Astrocyte of the cerebellum (primary cell): ENCODE measurements at regions not wholly inside any gene's neighbourhood (a gene's known extent, or its start where the extent isn't known, plus 50 kb on each side); places are given as distances from the start of the nearest gene placed in this dataset.
"Not testable (repeated sequence)": the region's sequence is repeated elsewhere in the genome, so short reads cannot be mapped to it uniquely, and the experiment has no call there.

Source experiments
- DNase-seq: peaks from one replicate; pipeline ENCODE4 v3.0.0-alpha.2; 2011; ENCODE audit warnings: low read depth
- H3K4me3 ChIP-seq: 2 replicates; pipeline ENCODE4 v1.5.1; 2011; ENCODE audit warnings: mild to moderate bottlenecking, low read depth, low read length, moderate library complexity
- CTCF ChIP-seq: IDR thresholded peaks from 2 replicates; pipeline ENCODE4 v1.5.1; 2012; ENCODE audit warnings: low read length, low read depth, moderate library complexity, mild to moderate bottlenecking; ENCODE audit errors: missing control alignments
- in situ Hi-C: cut with HindIII; loops from 2 replicates; pipeline ENCODE4 v1.10.0; 2017; ENCODE audit warnings: low sequenced_read_pairs

- in situ Hi-C loops: no loop called here
- DNase-seq: no peak
- no peak for TF ChIP-seq CTCF
- no peak overlapping the region for H3K4me3 ChIP-seq
Measured at GRCh38 chr22:22161924-22162851, 82.4 kb upstream of the VPREB1 start.

GRCh38 chr22:22160768-22161167 lies 83.8 kb upstream of the VPREB1 start:
- H3K4me3 ChIP-seq, in situ Hi-C loops, DNase-seq: not testable (repeated sequence)

GRCh38 chr22:22159384-22159783 lies 85.2 kb upstream of the VPREB1 start:
- no peak for TF ChIP-seq CTCF
- in situ Hi-C loops: no loop called here
- no peak overlapping the region for H3K4me3 ChIP-seq
- no peak for DNase-seq

- H3K4me3 ChIP-seq: no peak overlapping the region
- in situ Hi-C loops: no loop called here
- no peak for DNase-seq
- no peak for TF ChIP-seq CTCF
Measured at GRCh38 chr22:22158965-22159364, 85.6 kb upstream of the VPREB1 start.

GRCh38 chr22:22158207-22158816 lies 86.3 kb upstream of the VPREB1 start:
- in situ Hi-C loops: no loop called here
- no peak for TF ChIP-seq CTCF
- H3K4me3 ChIP-seq: no peak overlapping the region
- no peak for DNase-seq

GRCh38 chr22:22157348-22157725 lies 87.2 kb upstream of the VPREB1 start:
- in situ Hi-C loops: no loop called here
- DNase-seq: no peak
- no peak overlapping the region for H3K4me3 ChIP-seq
- TF ChIP-seq CTCF: no peak
